ENCODE measurements at regions not wholly inside any gene's neighbourhood (a gene's known extent, or its start where the extent isn't known, plus 50 kb on each side); places are given as distances from the start of the nearest gene placed in this dataset.

DNA sequence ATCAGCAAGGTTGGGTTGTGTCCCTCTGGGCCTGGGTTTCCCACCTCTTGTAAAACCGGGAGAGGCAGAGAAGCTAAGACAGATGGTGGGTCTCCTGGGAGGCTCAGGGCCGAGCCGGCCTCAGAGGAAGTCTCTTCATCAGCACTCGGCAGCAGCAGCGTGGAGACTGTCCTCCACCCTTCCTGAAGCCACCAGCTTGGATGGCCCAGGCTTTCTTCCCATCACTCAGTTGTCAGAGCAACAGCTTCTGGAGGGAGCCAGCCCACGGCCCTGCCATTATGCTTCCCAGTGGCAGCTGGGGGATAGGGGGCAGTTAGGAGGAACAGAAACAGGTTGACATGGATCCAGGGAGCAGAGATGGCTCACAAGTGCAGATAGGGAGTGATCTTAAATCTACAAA, 191.0 kb downstream of the KATNAL1 start:
- TF ChIP-seq, protein P1, sequence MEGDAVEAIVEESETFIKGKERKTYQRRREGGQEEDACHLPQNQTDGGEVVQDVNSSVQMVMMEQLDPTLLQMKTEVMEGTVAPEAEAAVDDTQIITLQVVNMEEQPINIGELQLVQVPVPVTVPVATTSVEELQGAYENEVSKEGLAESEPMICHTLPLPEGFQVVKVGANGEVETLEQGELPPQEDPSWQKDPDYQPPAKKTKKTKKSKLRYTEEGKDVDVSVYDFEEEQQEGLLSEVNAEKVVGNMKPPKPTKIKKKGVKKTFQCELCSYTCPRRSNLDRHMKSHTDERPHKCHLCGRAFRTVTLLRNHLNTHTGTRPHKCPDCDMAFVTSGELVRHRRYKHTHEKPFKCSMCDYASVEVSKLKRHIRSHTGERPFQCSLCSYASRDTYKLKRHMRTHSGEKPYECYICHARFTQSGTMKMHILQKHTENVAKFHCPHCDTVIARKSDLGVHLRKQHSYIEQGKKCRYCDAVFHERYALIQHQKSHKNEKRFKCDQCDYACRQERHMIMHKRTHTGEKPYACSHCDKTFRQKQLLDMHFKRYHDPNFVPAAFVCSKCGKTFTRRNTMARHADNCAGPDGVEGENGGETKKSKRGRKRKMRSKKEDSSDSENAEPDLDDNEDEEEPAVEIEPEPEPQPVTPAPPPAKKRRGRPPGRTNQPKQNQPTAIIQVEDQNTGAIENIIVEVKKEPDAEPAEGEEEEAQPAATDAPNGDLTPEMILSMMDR (IDR thresholded peaks at IDR 0.05), result no peak
- no peak for TF ChIP-seq EP300 (IDR thresholded peaks at IDR 0.05)
